ENCODE measurements at regions not wholly inside any gene's neighbourhood (a gene's known extent, or its start where the extent isn't known, plus 50 kb on each side); places are given as distances from the start of the nearest gene placed in this dataset.
"Not testable (repeated sequence)": the region's sequence is repeated elsewhere in the genome, so short reads cannot be mapped to it uniquely, and the experiment has no call there.

DNA sequence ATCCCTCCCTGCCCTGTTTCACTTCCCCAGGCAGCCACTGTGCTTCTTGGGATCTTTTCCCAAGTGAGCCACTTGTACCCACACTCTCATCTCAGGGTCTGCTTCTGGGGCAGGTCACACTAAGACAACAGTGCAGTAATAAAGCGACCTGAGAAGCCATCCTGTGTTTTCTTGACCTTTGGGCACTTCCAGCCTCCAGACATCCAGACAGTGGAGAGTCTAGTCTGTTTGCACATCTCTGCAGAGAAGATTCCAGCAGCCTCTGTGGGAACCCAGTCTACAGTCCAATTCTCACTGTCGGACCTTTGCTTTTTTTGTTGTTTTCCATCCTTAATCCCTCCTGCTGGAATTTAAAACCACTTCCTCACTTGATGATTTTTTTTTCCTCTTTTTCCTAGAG lies 50.3 kb upstream of the ATP6AP2 start:
- no peak for DNase-seq (ENCODE audit: low read depth in 2 of 2)

DNA sequence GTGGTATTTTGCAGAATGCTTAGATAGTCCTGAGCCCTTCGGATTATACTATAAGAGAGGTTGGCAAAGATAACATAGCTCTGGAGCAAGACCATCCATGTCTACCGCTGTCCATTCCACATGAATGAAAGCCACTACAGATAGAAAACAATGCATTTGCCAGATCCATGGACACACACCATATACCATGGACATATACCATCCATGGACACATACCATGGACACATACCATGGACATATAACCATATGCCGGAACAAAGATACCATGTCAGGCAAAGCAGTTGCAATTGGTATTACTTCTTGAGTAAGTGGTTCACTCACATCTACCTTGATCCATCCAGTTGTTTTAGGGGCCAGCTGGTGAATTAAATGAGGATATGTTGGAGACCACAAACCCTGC lies 53.2 kb upstream of the ATP6AP2 start:
- DNase-seq (ENCODE audit: low read depth in 2 of 2): no peak

DNA sequence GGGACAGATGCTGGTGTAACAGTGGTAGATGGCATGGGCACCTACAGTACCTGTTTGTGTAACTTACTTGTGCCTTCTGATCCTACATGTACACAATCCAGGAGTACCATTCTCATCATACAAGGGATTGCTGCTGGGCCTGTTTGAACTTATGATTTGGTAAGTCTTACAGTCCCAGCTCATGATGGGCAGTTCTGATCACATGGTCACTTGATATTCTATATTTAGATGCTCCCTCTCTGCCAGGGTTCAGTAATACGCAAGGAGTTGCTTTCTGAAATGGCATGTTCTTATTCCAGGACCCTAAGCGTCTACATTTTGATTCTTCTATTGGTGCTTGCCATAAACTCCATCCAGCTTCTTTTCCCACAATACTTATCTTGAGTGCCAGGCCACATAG lies 54.4 kb upstream of the ATP6AP2 start:
- no peak for DNase-seq (ENCODE audit: low read depth in 2 of 2)

DNA sequence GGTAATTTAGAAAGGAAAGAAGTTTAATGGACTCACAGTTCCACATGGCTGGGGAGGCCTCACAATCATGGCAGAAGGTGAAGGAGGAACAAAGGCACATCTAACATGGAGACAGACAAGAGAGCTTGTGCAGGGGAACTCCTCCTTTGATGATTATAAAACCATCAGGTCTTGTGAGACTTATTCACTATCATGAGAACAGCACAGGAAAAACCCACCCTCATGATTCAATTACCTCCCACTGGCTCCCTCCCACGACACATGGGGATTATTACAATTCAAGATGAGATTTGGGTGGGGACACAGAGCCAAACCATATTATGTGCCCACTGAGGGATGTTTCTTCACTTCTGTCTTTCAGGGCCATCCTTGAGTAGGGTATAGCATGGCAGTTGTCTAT lies 54.9 kb upstream of the ATP6AP2 start:
- not testable (repeated sequence) for DNase-seq (ENCODE audit: low read depth in 2 of 2)

DNA sequence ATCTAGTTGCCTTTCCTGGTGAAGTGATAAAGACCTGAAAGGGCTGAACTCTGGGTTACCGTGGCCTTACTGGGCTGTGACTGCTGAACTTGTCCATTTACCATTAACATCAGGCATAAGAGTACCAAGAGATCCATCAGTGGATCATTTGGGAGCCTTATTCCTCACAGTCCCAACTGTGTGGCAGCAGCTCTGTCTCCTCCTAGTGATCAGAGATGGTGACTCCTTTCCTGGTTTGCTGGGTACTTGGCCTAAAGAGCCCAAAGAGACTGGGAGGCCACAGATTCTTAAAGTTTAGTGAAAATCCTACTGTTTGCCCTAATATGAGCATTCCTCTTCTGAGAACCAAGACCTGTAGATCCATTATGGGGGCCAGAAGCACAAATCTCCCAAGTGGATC lies 56.3 kb upstream of the ATP6AP2 start:
- no peak for DNase-seq (ENCODE audit: low read depth in 2 of 2)

DNA sequence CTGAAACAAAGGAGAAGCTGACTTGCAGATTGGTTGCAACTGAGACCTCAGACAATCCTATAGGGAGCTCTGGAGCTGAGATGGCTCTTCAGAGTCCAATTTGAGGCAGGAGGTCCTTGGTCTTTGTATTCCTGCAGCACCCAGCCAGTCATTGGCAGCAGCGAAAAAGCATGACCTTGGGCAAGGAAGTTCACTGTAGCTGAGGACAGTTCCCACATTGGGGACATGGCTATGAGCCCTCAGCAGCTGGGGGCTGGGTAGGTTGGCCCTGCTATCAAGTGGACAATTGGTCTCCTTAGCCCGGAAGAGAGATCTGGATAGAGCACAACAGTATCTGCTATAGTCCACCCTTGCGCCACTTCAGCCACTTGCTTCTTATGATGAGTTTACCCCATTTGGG lies 56.9 kb upstream of the ATP6AP2 start:
- DNase-seq (ENCODE audit: low read depth in 2 of 2): no peak

DNA sequence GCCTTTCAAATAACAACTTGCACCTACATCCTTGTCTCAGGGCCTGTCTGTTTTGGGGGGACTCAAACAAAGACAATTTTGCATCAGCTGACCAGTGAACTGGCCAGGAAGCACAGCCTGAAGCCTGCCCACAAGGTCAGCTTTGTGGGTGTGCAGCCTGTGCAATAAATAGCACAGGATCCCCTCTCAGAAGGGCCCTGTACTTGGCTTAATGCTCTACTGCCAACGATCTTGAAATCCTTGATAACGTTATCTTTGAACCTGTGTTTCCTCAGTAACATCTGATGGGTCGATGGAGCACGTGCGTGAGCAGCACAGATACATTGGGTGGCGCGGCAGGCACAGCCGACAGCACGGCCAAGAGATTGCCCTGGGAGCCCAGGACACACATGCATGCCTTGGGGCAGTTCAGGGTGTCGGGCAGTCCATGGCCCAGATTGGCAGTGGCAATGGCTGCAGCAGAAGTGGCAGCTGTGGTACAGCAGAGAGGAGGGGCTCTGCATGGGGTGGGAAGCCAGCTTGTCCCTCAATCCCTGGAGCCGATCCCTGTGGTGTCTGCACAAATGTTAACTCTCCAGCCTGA lies 58.8 kb upstream of the ATP6AP2 start:
- DNase-seq (ENCODE audit: low read depth in 2 of 2): no peak

DNA sequence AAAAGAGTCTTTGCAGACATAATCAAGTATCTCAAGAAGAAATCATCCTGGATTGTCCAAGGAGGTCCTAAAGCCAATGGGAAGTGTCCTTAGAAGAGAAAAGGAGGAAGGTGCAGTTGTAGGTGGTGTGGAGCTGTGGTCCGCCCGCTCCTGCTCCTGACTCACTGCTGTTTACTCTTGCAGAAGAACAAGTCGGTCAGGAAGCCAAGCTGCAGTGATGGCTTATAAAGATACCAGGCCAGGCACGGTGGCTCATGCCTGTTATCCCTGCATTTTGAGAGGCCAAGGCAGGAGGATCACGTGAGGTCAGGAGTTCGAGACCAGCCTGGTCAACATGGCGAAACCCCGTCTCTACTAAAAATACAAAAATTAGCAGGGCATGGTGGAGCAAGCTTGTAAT lies 66.4 kb upstream of the ATP6AP2 start:
- DNase-seq (ENCODE audit: low read depth in 2 of 2): no peak

DNA sequence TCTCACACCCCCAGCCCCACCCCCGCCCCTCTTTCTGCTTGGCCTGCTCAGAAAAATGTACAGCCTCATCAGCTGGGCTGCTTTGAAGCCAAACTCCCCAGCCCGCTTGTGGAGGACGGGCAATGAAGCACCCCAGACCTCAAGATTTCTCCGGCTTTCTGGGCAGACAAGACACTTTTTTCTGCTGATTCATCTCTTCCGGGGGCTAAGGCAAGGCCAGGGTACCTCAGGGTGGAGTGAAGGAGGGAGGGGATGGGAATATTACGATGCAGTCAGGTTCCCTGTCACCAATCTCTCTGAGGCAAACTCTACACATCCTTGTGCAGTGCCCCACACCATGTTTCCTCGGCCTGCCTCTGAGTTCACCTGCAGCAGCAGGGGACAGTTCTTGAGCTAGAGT lies 66.9 kb upstream of the ATP6AP2 start:
- no peak for DNase-seq (ENCODE audit: low read depth in 2 of 2)

DNA sequence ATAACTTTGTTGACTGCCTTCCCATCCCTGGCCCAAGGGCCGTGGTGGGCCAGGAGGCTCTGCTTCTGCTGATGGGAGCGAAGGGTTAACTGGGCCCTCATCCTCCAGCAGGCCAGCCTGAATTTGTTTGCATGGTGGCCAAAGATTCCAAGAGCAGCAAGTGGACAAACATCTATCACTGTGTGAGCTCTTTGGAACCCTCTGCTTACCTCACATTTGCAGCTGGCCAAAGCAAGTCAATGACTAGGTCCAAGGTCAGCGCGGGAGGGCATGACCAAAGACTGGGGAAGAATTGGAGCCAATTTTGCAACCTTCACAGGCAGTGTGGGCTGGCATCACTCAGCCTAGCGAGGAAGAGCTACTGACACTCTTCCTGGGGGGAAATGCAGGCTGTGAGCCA lies 67.8 kb upstream of the ATP6AP2 start:
- DNase-seq (ENCODE audit: low read depth in 2 of 2): no peak

DNA sequence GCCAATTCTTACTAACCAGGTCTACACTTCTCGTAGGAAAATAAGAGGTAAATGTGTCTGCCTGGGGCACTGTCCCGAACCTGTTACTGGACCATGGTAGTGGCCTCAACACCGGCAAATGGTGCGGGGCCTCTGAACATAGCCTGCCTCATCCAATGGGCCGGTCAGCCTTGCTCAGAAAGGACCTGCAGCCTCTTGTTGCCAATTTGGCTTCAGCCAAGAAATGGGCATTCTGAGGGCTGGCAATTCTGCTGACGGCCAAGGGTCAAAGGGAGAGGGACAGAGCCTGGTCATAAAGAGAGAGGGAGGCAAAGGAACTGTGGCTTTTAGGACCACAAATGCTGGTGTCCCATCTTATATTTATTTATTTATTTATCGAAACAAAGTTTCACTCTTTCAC lies 69.5 kb upstream of the ATP6AP2 start:
- no peak for DNase-seq (ENCODE audit: low read depth in 2 of 2)

DNA sequence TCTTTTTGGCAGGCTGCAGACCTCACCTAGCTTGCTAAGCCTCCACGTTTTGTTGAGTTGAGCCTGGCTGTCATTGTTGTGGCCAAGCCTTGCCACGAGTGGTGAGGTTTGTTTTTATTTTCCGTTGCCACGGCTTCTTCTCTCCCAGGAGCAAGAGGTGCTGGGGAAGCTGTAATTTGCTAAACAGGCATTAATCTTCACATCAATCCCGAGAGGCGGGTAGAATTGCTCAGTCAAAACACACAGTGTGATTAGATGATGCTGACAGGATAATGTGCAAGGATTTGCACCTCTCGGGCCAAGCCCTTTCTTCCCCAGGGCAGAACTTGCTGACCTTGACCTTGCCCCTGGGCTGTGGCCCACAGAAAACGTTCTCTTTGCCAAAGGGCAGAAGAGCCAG lies 72.2 kb upstream of the ATP6AP2 start:
- no peak for DNase-seq (ENCODE audit: low read depth in 2 of 2)

DNA sequence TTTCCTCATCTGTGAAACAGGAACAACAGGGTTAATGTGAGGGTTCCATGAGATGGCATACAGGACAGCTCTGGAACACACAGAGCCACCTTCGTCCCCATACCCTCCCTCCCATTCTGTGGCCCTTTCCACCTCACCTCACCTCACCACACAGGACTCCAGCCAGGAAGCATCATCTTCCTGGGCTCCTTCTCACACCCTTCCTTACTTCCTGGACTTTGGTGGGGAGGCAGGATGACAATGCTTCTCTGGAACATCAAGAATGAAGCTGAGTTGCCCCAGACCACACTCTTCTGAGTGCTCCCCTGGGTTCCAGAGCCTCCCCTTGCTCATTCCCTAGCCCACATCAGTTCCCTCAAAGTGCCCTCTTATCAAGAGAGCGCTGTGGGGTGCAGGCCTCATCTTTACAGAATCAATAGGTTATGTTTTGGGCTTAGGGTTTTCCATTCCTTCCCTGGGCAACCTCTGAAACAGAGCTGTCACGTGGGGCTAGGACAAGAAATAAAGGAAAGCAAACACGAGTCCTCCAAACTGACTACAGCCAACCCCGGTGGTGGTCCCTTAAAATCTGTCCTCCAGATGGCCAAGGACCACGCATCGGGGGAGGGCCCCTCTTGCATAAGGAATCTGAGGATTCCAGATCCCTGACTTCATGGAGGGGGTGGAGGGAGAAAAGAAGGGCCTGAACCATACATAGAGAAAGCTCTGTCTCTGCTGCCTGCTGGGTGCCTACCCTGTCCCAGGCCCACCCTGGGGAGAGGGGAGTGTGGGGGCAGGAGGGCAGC lies 74.4 kb upstream of the ATP6AP2 start:
- no peak for DNase-seq (ENCODE audit: low read depth in 2 of 2)

DNA sequence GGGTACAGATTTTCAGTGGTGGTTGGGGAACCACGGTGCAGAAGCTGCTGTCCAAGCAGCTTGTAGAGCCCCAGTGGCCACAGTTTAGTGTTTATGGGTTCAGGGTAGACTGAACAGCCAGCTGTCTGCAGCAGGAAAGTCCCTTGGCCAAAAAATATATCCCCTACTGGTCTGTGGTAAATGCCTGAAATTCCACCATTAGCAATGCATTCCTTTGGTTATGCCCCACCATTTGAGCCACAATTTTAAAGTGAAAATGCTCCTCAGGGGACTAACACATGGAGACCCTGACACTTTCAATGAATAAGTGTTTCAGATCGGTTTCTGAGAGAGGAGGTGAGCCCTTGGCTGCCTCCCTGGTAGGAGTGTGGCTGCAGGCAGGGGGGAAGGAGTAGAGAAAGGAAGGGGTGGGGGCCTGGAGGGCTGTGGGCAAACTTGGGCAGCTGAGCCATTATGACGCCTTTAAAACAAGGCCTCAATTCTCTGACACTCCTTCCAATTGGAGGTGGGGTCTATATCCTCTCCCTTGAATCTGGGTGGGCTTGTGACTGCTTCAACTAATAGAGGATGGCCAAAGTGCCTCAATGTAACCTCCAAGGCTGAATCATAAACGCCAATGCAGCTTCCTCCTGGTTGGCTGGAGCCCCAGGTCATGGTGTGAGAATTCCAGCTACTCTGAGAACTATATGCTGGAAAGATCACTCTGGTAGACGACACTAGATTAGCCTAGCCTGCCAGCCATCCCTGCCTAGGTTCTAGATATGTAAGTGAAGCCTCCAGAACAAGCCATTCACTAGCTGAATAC lies 75.8 kb upstream of the ATP6AP2 start:
- no peak for DNase-seq (ENCODE audit: low read depth in 2 of 2)

DNA sequence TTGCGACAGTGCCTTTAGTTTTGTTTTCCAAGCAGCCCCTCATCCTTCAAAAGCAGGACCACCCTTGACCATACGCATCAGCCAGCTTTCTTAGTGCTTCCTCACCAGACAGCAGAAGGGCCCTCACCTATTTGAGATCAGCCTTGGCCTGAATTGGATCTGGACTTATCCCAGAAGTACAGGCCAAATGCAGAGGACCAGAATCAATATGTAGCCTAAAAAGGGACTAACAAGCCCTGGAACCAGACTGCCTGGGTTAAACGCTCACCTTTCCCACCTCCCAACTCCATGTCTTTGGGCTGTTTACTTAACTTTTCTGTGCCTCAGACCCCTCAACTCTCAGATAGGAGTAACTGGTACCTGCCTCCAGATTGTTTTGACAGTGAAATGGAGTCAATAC lies 77.7 kb upstream of the ATP6AP2 start:
- DNase-seq (ENCODE audit: low read depth in 2 of 2): no peak

DNA sequence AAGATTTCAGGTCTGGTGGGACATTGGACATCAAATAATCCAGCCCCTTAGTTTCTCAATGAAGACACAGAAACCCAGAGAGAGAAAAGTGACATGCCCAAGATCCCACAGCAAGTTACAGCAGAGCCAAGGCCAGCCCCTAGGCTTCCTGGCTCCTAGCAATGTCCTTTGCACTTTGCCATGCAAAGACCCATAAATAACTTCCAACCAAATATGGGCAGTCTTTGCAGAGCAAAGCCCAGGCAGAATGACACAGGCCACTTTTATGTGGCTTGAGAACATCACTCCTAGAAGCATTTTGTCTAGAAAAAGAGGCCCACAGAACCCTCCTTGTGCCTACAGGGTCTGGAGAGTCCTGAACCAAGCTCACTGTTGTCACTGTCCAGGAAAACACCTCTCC lies 78.1 kb upstream of the ATP6AP2 start:
- DNase-seq (ENCODE audit: low read depth in 2 of 2): no peak

DNA sequence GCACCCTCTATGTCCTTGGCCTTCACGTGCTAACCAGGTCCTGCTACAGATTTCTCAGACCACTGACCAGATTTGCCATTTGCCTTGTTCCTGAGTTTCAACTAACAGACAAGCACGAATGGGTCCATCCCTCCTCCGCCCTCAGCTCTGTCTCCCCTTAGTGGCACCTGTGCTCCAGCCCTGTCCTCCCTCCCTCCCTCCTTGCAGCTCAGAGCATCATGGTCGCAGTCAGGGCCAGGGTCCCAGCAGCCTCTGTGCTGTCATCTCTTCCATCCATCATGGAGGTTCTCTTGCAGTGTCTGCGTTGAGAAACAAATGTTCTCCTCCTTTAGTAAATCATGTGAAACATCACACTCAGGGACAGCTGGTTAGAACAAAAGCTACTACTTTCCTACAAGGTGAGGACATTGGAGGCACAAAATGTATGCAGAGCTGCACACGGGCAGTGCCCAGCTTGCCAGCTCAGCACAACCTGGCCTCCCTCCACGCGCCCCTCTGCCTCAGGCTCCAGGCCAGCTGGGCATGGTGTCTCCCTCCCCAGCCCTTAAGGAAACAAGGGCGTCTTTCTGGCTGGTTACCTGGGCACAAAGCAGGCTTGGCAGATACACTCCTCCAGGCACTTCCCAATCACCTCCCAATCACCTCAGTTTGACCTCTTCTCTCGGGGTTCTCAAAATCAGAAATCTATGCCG lies 79.5 kb upstream of the ATP6AP2 start:
- no peak for DNase-seq (ENCODE audit: low read depth in 2 of 2)

DNA sequence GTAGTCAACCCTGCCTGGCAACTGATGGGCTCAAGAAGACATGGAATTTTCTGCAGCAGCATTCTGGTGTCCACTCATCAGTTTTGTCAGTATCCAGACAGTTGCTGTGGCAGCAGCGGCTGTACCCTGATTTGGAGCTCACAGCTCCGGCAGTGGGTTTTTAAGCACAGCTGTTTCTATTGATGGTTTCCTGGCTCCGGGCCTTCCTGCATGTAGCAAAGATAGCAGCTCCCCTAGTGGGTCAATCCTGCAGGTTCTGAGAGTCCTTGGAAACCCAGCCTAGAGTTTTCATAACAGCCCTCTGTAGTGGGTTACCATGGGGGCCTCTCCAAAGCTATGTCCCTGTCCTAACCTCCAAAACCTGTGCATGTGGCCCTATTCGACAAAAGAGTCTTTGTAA lies 84.0 kb upstream of the ATP6AP2 start:
- no peak for DNase-seq (ENCODE audit: low read depth in 2 of 2)

DNA sequence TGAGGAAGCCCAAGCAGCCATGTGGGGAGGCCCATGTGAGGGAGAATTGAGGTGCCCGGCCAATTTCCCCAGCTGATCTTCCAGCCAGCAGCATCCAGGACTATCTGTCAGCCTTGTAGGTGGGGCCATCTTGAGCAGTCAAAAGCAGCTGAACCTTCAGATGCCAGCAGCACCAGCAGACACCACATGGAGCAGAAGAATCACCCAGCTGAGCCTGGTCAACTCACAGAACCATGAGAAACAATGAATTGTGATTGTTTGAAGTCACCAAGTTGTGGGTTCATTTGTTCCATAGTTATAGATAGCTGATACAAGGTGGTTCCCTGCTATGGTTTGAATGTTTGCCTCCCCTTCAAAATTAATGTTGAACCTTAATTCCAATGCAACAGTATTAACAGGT lies 85.1 kb upstream of the ATP6AP2 start:
- no peak for DNase-seq (ENCODE audit: low read depth in 2 of 2)

DNA sequence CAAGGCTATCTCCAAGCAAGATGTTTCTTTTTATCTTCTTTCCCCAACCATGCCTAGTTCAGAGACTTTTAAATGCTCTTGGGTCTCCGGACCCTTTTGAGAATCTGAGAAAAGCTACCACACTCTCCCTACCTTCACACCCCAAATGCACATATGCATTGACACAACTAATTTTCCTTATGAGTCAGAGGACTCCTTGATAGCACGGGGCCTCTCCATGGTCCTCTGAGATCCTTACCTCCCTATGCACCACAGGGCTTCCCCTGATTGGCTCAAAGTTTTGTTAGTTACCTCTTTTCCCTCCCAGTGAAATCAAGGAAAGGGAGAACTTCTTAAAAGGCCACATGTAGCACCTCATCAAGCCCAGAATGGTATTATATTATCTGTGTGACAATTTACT lies 86.8 kb upstream of the ATP6AP2 start:
- DNase-seq (ENCODE audit: low read depth in 2 of 2): no peak

DNA sequence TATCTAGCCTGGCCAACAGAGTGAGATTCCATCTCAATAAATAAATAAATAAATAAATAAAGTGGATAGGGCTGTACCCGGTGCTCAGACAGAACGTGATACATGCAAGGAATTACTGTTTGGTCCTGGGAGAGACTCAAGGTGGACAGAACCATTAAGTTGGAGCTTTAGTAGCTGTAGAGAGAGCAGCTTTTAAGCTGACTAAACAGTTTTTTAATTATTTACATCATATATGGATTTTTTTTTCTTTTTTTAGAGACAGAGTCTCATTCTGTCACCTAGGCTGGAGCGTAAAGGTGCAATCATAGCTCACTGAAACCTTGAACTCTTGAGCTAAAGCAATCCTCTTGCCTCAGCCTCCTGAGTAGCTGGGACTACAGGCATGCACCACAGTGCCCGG lies 92.5 kb upstream of the ATP6AP2 start:
- DNase-seq (ENCODE audit: low read depth in 2 of 2): no peak

DNA sequence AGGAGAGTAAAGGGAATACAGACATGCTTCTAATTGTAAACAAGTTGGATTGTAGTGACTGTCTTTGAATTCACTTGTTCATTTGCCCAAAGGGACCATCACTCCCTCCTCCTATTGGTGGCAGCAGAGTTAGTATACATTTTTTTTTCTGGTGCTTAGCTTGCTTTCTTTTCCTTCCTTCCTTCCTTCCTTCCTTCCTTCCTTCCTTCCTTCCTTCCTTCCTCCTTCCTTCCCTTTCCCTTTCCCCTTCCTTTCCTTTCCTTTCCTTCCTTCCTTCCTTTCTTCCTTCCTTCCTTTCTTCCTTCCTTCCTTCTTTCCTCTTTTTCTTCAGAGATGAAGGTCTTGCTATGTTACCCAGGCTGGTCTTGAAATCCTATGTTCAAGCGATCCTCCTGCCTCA lies 94.8 kb upstream of the ATP6AP2 start:
- DNase-seq (ENCODE audit: low read depth in 2 of 2): no peak
